ENCODE measurements at regions not wholly inside any gene's neighbourhood (a gene's known extent, or its start where the extent isn't known, plus 50 kb on each side); places are given as distances from the start of the nearest gene placed in this dataset.

DNA sequence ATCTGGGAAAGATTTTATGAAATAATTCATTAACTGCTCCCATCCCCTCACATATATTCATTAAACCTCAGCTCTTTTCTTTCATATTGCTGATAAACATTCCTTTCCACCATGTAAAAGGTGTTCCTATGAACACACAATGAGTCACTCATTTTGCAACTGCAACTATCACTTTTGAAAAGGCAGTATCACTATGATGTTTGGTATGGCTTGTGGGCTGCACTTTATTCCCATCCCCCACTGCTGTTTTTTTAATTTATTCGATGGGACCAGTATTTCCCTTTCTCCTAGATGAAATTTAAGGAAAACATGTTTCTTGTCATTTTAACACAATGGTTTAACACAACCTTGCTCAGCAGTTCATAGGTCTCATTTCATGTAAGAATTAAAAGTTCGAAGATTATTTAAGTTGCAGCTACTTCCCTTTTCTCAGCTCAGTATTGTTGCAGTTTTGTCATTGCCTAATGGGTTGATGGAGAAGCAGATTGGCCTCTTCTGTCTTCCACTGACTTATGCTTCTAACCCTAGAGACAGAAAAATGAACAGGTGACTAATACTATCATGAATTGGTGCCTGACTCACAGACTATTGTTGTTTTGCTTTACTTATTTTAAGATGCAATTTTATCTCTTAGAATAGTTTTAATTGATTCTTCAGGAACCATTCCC, 280.3 kb downstream of the ZPLD1 start (continued):
- no peak for TF ChIP-seq ZBTB40 (IDR thresholded peaks at IDR 0.05; ENCODE audit: borderline replicate concordance)
- TF ChIP-seq PAX8 (IDR thresholded peaks at IDR 0.05), result no peak
- no peak for TF ChIP-seq NR2C1 (IDR thresholded peaks at IDR 0.05)
- peak; percentile 86 for TF ChIP-seq ATF7 (IDR thresholded peaks at IDR 0.05; ENCODE audit: low read depth)
- TF ChIP-seq ZNF217 (IDR thresholded peaks at IDR 0.05), result peak; percentile 60
- TF ChIP-seq NFIC (IDR thresholded peaks at IDR 0.05; ENCODE audit: low read depth, low read length), result peak; percentile 77
- TF ChIP-seq KLF5 (IDR thresholded peaks at IDR 0.05; ENCODE audit: partially characterized antibody), result no peak
- peak; percentile 46; the same call in 1 of the 2 replicates for TF ChIP-seq CREM (IDR thresholded peaks at IDR 0.05; ENCODE audit: low read depth)
- TF ChIP-seq MTA2 (IDR thresholded peaks at IDR 0.05; ENCODE audit: low read depth), result peak; percentile 90
- no peak for TF ChIP-seq ZSCAN29 (IDR thresholded peaks at IDR 0.05)
- no peak for TF ChIP-seq NKRF (conservative IDR thresholded peaks at IDR 0.05)
- TF ChIP-seq NBN (IDR thresholded peaks at IDR 0.05), result peak; percentile 74
- no peak for TF ChIP-seq POU2F2 (IDR thresholded peaks at IDR 0.05; ENCODE audit: borderline replicate concordance, low read depth, low read length)
- TF ChIP-seq, protein P1, sequence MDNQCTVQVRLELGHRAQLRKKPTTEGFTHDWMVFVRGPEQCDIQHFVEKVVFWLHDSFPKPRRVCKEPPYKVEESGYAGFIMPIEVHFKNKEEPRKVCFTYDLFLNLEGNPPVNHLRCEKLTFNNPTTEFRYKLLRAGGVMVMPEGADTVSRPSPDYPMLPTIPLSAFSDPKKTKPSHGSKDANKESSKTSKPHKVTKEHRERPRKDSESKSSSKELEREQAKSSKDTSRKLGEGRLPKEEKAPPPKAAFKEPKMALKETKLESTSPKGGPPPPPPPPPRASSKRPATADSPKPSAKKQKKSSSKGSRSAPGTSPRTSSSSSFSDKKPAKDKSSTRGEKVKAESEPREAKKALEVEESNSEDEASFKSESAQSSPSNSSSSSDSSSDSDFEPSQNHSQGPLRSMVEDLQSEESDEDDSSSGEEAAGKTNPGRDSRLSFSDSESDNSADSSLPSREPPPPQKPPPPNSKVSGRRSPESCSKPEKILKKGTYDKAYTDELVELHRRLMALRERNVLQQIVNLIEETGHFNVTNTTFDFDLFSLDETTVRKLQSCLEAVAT (IDR thresholded peaks at IDR 0.05), result peak; percentile 81
- TF ChIP-seq PKNOX1 (IDR thresholded peaks at IDR 0.05), result peak; percentile 49; the same call in 1 of the 2 replicates
- no peak for TF ChIP-seq CHD1 (IDR thresholded peaks at IDR 0.05; ENCODE audit: low read depth, low read length)
- TF ChIP-seq RUNX3 (IDR thresholded peaks at IDR 0.05; ENCODE audit: low read length), result peak; percentile 79
- TF ChIP-seq WRNIP1 (IDR thresholded peaks at IDR 0.05; ENCODE audit: borderline replicate concordance, low read depth, low read length), result no peak
- no peak for TF ChIP-seq SIN3A (IDR thresholded peaks at IDR 0.05; ENCODE audit: low read depth, low read length)
- TF ChIP-seq, protein P2, sequence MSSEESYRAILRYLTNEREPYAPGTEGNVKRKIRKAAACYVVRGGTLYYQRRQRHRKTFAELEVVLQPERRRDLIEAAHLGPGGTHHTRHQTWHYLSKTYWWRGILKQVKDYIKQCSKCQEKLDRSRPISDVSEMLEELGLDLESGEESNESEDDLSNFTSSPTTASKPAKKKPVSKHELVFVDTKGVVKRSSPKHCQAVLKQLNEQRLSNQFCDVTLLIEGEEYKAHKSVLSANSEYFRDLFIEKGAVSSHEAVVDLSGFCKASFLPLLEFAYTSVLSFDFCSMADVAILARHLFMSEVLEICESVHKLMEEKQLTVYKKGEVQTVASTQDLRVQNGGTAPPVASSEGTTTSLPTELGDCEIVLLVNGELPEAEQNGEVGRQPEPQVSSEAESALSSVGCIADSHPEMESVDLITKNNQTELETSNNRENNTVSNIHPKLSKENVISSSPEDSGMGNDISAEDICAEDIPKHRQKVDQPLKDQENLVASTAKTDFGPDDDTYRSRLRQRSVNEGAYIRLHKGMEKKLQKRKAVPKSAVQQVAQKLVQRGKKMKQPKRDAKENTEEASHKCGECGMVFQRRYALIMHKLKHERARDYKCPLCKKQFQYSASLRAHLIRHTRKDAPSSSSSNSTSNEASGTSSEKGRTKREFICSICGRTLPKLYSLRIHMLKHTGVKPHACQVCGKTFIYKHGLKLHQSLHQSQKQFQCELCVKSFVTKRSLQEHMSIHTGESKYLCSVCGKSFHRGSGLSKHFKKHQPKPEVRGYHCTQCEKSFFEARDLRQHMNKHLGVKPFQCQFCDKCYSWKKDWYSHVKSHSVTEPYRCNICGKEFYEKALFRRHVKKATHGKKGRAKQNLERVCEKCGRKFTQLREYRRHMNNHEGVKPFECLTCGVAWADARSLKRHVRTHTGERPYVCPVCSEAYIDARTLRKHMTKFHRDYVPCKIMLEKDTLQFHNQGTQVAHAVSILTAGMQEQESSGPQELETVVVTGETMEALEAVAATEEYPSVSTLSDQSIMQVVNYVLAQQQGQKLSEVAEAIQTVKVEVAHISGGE (CRISPR knock-in tag; IDR thresholded peaks at IDR 0.05), result no peak
